Sigmoid colon (tissue), 6 donors: ENCODE measurements at regions not wholly inside any gene's neighbourhood (a gene's known extent, or its start where the extent isn't known, plus 50 kb on each side); places are given as distances from the start of the nearest gene placed in this dataset.
"Not testable (repeated sequence)": the region's sequence is repeated elsewhere in the genome, so short reads cannot be mapped to it uniquely, and the experiment has no call there.

Experiments used
- DNase-seq: peaks from one replicate; pipeline ENCODE4 v3.0.0-alpha.2; 2019
- H3K27ac ChIP-seq, 4 donors: fragments of 200-600 bp; sonication (generic); one replicate each; pipeline ENCODE4 v1.5.1; 2016 to 2019; ENCODE audit warnings: mild to moderate bottlenecking in 1 of 4
- H3K27me3 ChIP-seq, 3 donors: fragments of 200-600 bp; sonication (generic); one replicate each; pipeline ENCODE4 v1.5.1; 2019; ENCODE audit warnings: mild to moderate bottlenecking in 1 of 3
- H3K36me3 ChIP-seq, 4 donors: fragments of 200-600 bp; sonication (generic); one replicate each; pipeline ENCODE4 v1.5.1; 2016 to 2019
- H3K4me1 ChIP-seq, 4 donors: fragments of 200-600 bp; sonication (generic); one replicate each; pipeline ENCODE4 v1.5.1; 2017 to 2019
- H3K4me3 ChIP-seq, 4 donors: fragments of 200-600 bp; sonication (generic); one replicate each; pipeline ENCODE4 v1.5.1; 2017 to 2019; ENCODE audit warnings: mild to moderate bottlenecking in 2 of 4, moderate library complexity in 1 of 4
- H3K9me3 ChIP-seq, 4 donors: fragments of 200-600 bp in 3 of 4; sonication (generic) in 3 of 4; one replicate each; pipeline versions ENCODE4 v1.5.1 to v1.6.1; 2013 to 2019
- EP300 ChIP-seq, 4 donors: sonication (generic); formaldehyde crosslinking; IDR thresholded peaks; one replicate each; pipeline ENCODE4 v1.6.1; 2017; ENCODE audit warnings: antibody characterized with exemption in 4 of 4
- POLR2A ChIP-seq, 2 donors: fragments of 450-650 bp; IDR thresholded peaks; one replicate each; pipeline ENCODE4 v1.6.1; 2016; ENCODE audit warnings: antibody characterized with exemption in 2 of 2, mild to moderate bottlenecking in 2 of 2, moderate library complexity in 2 of 2
- POLR2AphosphoS5 ChIP-seq, 4 donors: sonication (generic); formaldehyde crosslinking; IDR thresholded peaks; one replicate each; pipeline ENCODE4 v1.6.1; 2017; ENCODE audit warnings: antibody characterized with exemption in 4 of 4
- WGBS, 2 donors: extraction: QIAGEN DNeasy Blood & Tissue Kit; methylation state at CpG; one replicate each; pipeline ENCODE4 v1.1.7; 2013; 5-methylcytosine and 5-hydroxymethylcytosine counted together
- intact Hi-C: fragments of 100-400 bp; cut with DNase I; formaldehyde crosslinking; loops from one replicate; pipeline ENCODE4 v1.15.1; 2023
- TF ChIP-seq, protein P1 (sequence below), 4 experiments: fragments of 450-650 bp in 3 of 4; fragments of 200-600 bp in 1 of 4; IDR thresholded peaks; one replicate each; pipeline ENCODE4 v1.5.1; 2016 to 2019; ENCODE audit warnings: antibody characterized with exemption in 4 of 4, mild to moderate bottlenecking in 3 of 4, moderate library complexity in 2 of 4
- donor health status: healthy with polysubstance abuse.
- donor health status: healthy.

- no peaks in the 10 kb centered on the region for H3K36me3 ChIP-seq
- H3K4me3 ChIP-seq = no peak overlapping the region
- intact Hi-C loops = no loop called here
- no peak overlapping the region for H3K27ac ChIP-seq
- DNase-seq = no peak
- H3K9me3 ChIP-seq = no peaks in the 10 kb centered on the region
- TF ChIP-seq POLR2A (IDR thresholded peaks at IDR 0.05) = no peak
- TF ChIP-seq, protein P1, sequence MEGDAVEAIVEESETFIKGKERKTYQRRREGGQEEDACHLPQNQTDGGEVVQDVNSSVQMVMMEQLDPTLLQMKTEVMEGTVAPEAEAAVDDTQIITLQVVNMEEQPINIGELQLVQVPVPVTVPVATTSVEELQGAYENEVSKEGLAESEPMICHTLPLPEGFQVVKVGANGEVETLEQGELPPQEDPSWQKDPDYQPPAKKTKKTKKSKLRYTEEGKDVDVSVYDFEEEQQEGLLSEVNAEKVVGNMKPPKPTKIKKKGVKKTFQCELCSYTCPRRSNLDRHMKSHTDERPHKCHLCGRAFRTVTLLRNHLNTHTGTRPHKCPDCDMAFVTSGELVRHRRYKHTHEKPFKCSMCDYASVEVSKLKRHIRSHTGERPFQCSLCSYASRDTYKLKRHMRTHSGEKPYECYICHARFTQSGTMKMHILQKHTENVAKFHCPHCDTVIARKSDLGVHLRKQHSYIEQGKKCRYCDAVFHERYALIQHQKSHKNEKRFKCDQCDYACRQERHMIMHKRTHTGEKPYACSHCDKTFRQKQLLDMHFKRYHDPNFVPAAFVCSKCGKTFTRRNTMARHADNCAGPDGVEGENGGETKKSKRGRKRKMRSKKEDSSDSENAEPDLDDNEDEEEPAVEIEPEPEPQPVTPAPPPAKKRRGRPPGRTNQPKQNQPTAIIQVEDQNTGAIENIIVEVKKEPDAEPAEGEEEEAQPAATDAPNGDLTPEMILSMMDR (IDR thresholded peaks at IDR 0.05) = no peak
- no peak for TF ChIP-seq EP300 (IDR thresholded peaks at IDR 0.05)
- TF ChIP-seq POLR2AphosphoS5 (IDR thresholded peaks at IDR 0.05) = no peak
- peaks cover 0 to 13% (median 5%) of the 10 kb centered on the region in 4 donors for H3K4me1 ChIP-seq
- WGBS, 2 donors = 44 to 60% methylated on average over 20 of the region's 20 CpGs
- H3K27me3 ChIP-seq = no peaks in the 10 kb centered on the region
Observed at GRCh38 chr2:238776003-238776760, 71.7 kb upstream of the TWIST2 start.

DNA sequence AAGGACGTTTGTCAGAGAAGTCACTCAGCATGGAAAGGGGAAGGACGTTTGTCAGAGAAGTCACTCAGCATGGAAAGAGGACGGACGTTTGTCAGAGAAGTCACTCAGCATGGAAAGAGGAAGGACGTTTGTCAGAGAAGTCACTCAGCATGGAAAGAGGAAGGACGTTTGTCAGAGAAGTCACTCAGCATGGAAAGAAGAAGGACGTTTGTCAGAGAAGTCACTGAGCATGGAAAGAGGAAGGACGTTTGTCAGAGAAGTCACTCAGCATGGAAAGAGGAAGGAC, 71.2 kb upstream of the TWIST2 start:
- H3K36me3 ChIP-seq, H3K4me1 ChIP-seq, DNase-seq, H3K27ac ChIP-seq, H3K27me3 ChIP-seq, intact Hi-C loops, H3K4me3 ChIP-seq, H3K9me3 ChIP-seq: not testable (repeated sequence)
- WGBS, 2 donors = 15 to 23% methylated on average over 8 of the region's 8 CpGs

DNA sequence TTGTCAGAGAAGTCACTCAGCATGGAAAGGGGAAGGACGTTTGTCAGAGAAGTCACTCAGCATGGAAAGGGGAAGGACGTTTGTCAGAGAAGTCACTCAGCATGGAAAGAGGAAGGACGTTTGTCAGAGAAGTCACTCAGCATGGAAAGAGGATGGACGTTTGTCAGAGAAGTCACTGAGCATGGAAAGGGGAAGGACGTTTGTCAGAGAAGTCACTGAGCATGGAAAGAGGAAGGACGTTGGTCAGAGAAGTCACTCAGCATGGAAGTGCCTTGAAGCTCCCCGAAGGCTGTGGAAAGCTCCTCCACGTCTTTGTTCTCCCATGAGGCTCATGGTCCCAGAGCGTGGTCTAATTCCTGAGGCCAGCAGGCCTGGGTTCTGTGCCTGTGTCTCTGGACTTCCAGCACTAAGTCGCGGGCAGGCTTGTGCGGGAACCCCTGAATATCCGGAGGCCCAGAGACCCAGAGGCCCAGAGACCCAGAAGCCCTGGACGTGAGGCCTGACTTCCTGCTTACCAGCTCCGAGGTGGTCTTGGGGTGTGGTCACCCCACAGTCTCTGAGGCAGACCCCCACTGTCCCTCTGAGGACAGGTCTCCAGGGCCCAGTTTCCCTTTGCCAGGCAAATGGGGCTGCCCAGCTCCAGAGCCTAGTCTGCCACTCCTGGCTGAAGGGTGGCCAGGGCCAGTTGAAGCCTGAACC, 70.4 kb upstream of the TWIST2 start:
- WGBS, 2 donors = 60 to 61% methylated on average over 15 of the region's 15 CpGs

GRCh38 chr2:238784671-238785527, 63.0 kb upstream of the TWIST2 start:
- 25 to 29% methylated on average over 17 of the region's 17 CpGs for WGBS, 2 donors
- Histone ChIP-seq H3K27me3 (no peaks in the 10 kb centered on the region), H3K4me3 (no peak overlapping the region), H3K36me3 (no peaks in the 10 kb centered on the region), H3K4me1 (peaks cover 0 to 17% (median 10%) of the 10 kb centered on the region in 4 donors), H3K27ac (peak overlapping the region; percentile 27 to 53 (median 44)), H3K9me3 (no peaks in the 10 kb centered on the region)
- intact Hi-C loops = loop anchor here (1.0 to 10.0 kb wide), 4 partner anchors 43 to 414 kb away; no protein-coding TSS in a partner anchor
- TF ChIP-seq, protein P1 (IDR thresholded peaks at IDR 0.05) = peak; percentile 77 to 92 (median 86)
- TF ChIP-seq EP300 (IDR thresholded peaks at IDR 0.05) (no peak), POLR2AphosphoS5 (IDR thresholded peaks at IDR 0.05) (peak in 2 of 4 donors; percentile 29 to 35), POLR2A (IDR thresholded peaks at IDR 0.05) (no peak)
- peak; percentile 88 for DNase-seq

More for the DNA sequence above, 70.4 kb upstream of the TWIST2 start:
- no peak overlapping the region for H3K27ac ChIP-seq
- intact Hi-C loops = no loop called here
- H3K4me1 ChIP-seq = no peaks in the 10 kb centered on the region
- TF ChIP-seq POLR2AphosphoS5 (IDR thresholded peaks at IDR 0.05) = no peak
- TF ChIP-seq POLR2A (IDR thresholded peaks at IDR 0.05) = no peak
- no peak for TF ChIP-seq EP300 (IDR thresholded peaks at IDR 0.05)
- TF ChIP-seq, protein P1 (IDR thresholded peaks at IDR 0.05) = no peak
- H3K27me3 ChIP-seq = no peaks in the 10 kb centered on the region
- H3K4me3 ChIP-seq = no peak overlapping the region
- no peaks in the 10 kb centered on the region for H3K9me3 ChIP-seq
- no peaks in the 10 kb centered on the region for H3K36me3 ChIP-seq
- no peak for DNase-seq

GRCh38 chr2:238785528-238785860, 62.4 kb upstream of the TWIST2 start:
- Histone ChIP-seq H3K36me3 (no peaks in the 10 kb centered on the region), H3K27ac (peak overlapping the region in 2 of 4 donors; percentile 47 to 53), H3K9me3 (no peaks in the 10 kb centered on the region), H3K4me3 (no peak overlapping the region), H3K27me3 (no peaks in the 10 kb centered on the region), H3K4me1 (peaks cover 0 to 17% (median 10%) of the 10 kb centered on the region in 4 donors)
- 63 to 80% methylated on average over 9 of the region's 9 CpGs for WGBS, 2 donors
- no peak for TF ChIP-seq EP300 (IDR thresholded peaks at IDR 0.05)
- TF ChIP-seq POLR2A (IDR thresholded peaks at IDR 0.05) = no peak
- TF ChIP-seq, protein P1 (IDR thresholded peaks at IDR 0.05) = no peak
- no peak for TF ChIP-seq POLR2AphosphoS5 (IDR thresholded peaks at IDR 0.05)
- DNase-seq = no peak
- intact Hi-C loops = loop anchor here (1.0 to 10.0 kb wide), 3 partner anchors 181 to 415 kb away; no protein-coding TSS in a partner anchor
